ENCODE measurements at regions not wholly inside any gene's neighbourhood (a gene's known extent, or its start where the extent isn't known, plus 50 kb on each side); places are given as distances from the start of the nearest gene placed in this dataset.

GRCh38 chr1:244969355-244970235 is 105.3 kb upstream of the HNRNPU start:
- POLR2A ChIA-PET, result interaction anchor here (0.6 to 1.4 kb wide), 6 partner anchors 15 to 316 kb away, joined by 3 to 5 read pairs (median 4); partner anchors contain the start of gene HNRNPU
- intact Hi-C loops (cut with DNase I, micrococcal nuclease), result loop anchor here (1.0 to 10.0 kb wide), 14 partner anchors 50 to 1962 kb away; partner anchors contain the start of genes ADSS2 (in 1 of the 2), AHCTF1 (in 1 of the 2), AKT3 (in 1 of the 2) and CATSPERE (in 1 of the 2)
- H3K4me1 Mint-ChIP-seq, result peaks cover 15% of the 10 kb centered on the region
- H3K4me3 Mint-ChIP-seq, result peak overlapping the region; percentile 92
- DNase-seq (peak; percentile 75), ATAC-seq (peak; percentile 22)
- CTCF ChIA-PET, result interaction anchor here (0.6 to 1.2 kb wide), 8 partner anchors 20 to 366 kb away, joined by 3 to 5 read pairs (median 4); partner anchors contain the start of gene HNRNPU
- no peaks in the 10 kb centered on the region for H3K27me3 Mint-ChIP-seq
- H3K9me3 Mint-ChIP-seq (ENCODE audit: low read depth), result no peaks in the 10 kb centered on the region
- peak overlapping the region; percentile 95 for H3K27ac Mint-ChIP-seq
- no peaks in the 10 kb centered on the region for H3K36me3 Mint-ChIP-seq (ENCODE audit: low read depth)

- no peak for ATAC-seq
- ChIA-PET POLR2A (interaction anchor here (0.6 to 1.4 kb wide), 5 partner anchors 73 to 316 kb away, joined by 3 to 5 read pairs (median 4); partner anchors contain the start of gene HNRNPU), CTCF (interaction anchor here (0.7 to 1.2 kb wide), 6 partner anchors 20 to 112 kb away, joined by 3 to 5 read pairs (median 4); partner anchors contain the start of gene HNRNPU)
- peak overlapping the region; percentile 92 for H3K4me3 Mint-ChIP-seq
- H3K4me1 Mint-ChIP-seq, result peaks cover 22% of the 10 kb centered on the region
- H3K27me3 Mint-ChIP-seq, result no peaks in the 10 kb centered on the region
- H3K36me3 Mint-ChIP-seq (ENCODE audit: low read depth), result no peaks in the 10 kb centered on the region
- no peak for DNase-seq
- H3K9me3 Mint-ChIP-seq (ENCODE audit: low read depth), result no peaks in the 10 kb centered on the region
- no peak overlapping the region for H3K27ac Mint-ChIP-seq
- intact Hi-C loops (cut with DNase I, micrococcal nuclease), result loop anchor here in 1 of 2 experiments (1.0 kb wide), 1 partner anchor 50 kb away; no protein-coding TSS in a partner anchor
Observed at GRCh38 chr1:244968881-244969280, 104.5 kb upstream of the HNRNPU start.

GRCh38 chr1:244968471-244968871 is 104.1 kb upstream of the HNRNPU start:
- POLR2A ChIA-PET, result no interaction called here
- peaks cover 26% of the 10 kb centered on the region for H3K4me1 Mint-ChIP-seq
- H3K36me3 Mint-ChIP-seq (ENCODE audit: low read depth), result no peaks in the 10 kb centered on the region
- no peak overlapping the region for H3K4me3 Mint-ChIP-seq
- intact Hi-C loops (cut with DNase I, micrococcal nuclease), result no loop called here
- H3K27me3 Mint-ChIP-seq, result no peaks in the 10 kb centered on the region
- CTCF ChIA-PET, result no interaction called here
- no peak overlapping the region for H3K27ac Mint-ChIP-seq
- DNase-seq (no peak), ATAC-seq (no peak)
- H3K9me3 Mint-ChIP-seq (ENCODE audit: low read depth), result no peaks in the 10 kb centered on the region

GRCh38 chr1:244967159-244967558 is 102.8 kb upstream of the HNRNPU start:
- Mint-ChIP-seq H3K36me3 (ENCODE audit: low read depth) (no peaks in the 10 kb centered on the region), H3K27me3 (no peaks in the 10 kb centered on the region), H3K4me3 (no peak overlapping the region), H3K4me1 (peaks cover 28% of the 10 kb centered on the region), H3K27ac (no peak overlapping the region), H3K9me3 (ENCODE audit: low read depth) (no peaks in the 10 kb centered on the region)
- DNase-seq, result no peak
- ATAC-seq, result no peak
- ChIA-PET POLR2A (no interaction called here), CTCF (interaction anchor here (0.6 to 0.7 kb wide), 2 partner anchors 76 to 832 kb away, joined by 3 to 4 read pairs; no protein-coding TSS in a partner anchor)
- intact Hi-C loops (cut with DNase I, micrococcal nuclease), result no loop called here

- no peak overlapping the region for H3K4me3 Mint-ChIP-seq
- H3K36me3 Mint-ChIP-seq (ENCODE audit: low read depth), result no peaks in the 10 kb centered on the region
- no peaks in the 10 kb centered on the region for H3K9me3 Mint-ChIP-seq (ENCODE audit: low read depth)
- H3K27ac Mint-ChIP-seq, result no peak overlapping the region
- no peak for ATAC-seq
- no peak for DNase-seq
- POLR2A ChIA-PET, result no interaction called here
- intact Hi-C loops (cut with DNase I, micrococcal nuclease), result no loop called here
- CTCF ChIA-PET, result interaction anchor here (1.0 kb wide), 1 partner anchor 46 kb away, joined by 3 read pairs; no protein-coding TSS in a partner anchor
- no peaks in the 10 kb centered on the region for H3K27me3 Mint-ChIP-seq
- peaks cover 21% of the 10 kb centered on the region for H3K4me1 Mint-ChIP-seq
Observed at GRCh38 chr1:244965185-244966030, 101.1 kb upstream of the HNRNPU start.

DNA sequence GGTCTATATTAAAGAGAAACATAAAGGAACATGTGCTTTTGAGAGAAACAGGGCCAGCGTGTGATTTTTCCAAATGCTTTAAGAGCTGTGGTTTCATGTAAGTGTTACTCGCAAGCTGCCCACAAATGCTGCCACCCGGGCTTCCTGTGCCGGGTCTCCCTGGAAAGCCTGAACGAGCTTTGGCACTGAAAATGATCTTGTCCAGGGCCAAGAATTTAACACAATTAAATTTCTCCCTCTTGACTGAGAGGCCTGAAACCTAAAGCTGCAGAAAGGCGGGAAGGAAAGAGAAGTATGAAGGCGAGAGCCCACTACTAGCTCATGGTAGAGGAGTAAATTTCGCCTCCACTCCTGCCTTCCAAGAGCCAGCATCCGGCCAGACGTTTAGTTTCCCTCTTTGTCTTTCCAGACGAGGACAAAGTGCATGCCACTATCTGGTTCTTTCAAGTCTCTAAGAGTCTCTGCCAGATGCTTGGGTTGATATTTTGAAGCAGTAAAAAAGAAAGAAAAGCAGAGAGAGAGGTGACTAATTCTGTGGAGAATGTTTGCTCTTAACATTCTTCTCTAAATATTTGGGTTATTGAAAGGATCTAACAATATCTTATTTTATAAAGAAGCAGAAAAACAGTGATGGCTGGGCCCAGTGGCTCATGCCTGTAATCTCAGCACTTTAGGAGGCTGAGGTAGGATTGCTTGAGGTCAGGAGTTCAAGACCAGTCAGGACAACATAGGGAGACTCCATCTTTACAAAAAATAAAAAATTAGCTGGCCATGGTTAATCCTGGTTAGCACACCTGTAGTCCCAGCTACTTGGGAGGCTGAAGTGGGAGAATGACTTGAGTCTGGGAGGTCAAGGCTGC is 100.0 kb upstream of the HNRNPU start:
- ATAC-seq, result peak; percentile 38

DNA sequence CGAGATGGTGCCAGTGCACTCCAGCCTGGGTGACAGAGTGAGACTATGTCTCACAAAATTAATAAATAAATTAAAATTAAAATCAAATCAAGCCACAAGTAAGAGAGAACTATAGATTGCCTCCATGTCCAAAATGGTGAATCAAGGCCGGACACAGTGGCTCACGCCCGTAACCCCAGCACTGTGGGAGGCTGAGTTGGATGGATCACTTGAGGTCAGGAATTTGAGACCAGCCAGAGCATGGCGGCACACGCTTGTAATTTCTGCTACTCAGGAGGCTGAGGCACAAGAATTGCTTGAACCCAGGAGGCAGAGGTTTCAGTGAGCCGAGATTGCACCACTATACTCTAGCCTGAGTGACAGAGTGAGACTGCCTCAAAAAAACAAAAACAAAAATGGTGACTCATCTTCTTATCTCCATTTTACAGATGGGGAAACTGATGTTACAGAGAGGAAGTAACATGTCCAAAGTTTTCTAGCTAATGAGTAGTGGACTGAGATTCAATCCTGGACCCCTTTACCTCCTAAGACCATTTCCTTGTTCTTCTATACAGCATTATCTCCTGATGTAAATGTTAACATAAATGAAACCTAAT is 99.0 kb upstream of the HNRNPU start:
- ChIA-PET POLR2A (no interaction called here), CTCF (interaction anchor here (0.7 to 1.3 kb wide), 5 partner anchors 10 to 304 kb away, joined by 3 to 5 read pairs (median 3); no protein-coding TSS in a partner anchor)
- ATAC-seq, result peak; percentile 53
- no peak for DNase-seq
- H3K27me3 Mint-ChIP-seq, result no peaks in the 10 kb centered on the region
- H3K36me3 Mint-ChIP-seq (ENCODE audit: low read depth), result no peaks in the 10 kb centered on the region
- intact Hi-C loops (cut with DNase I, micrococcal nuclease), result no loop called here
- H3K27ac Mint-ChIP-seq, result peak overlapping the region; percentile 42
- H3K4me3 Mint-ChIP-seq, result no peak overlapping the region
- H3K9me3 Mint-ChIP-seq (ENCODE audit: low read depth), result no peaks in the 10 kb centered on the region
- H3K4me1 Mint-ChIP-seq, result peaks cover 14% of the 10 kb centered on the region

More for the DNA sequence above, 100.0 kb upstream of the HNRNPU start:
- ChIA-PET POLR2A (interaction anchor here (0.5 kb wide), 1 partner anchor 101 kb away, joined by 3 read pairs; no protein-coding TSS in a partner anchor), CTCF (interaction anchor here (0.7 to 1.3 kb wide), 7 partner anchors 9 to 305 kb away, joined by 3 to 5 read pairs (median 3); no protein-coding TSS in a partner anchor)
- intact Hi-C loops (cut with DNase I, micrococcal nuclease), result no loop called here
- H3K4me3 Mint-ChIP-seq, result peak overlapping the region; percentile 11
- H3K27ac Mint-ChIP-seq, result peak overlapping the region; percentile 42
- no peaks in the 10 kb centered on the region for H3K27me3 Mint-ChIP-seq
- peak; percentile 36 for DNase-seq
- peaks cover 19% of the 10 kb centered on the region for H3K4me1 Mint-ChIP-seq
- H3K36me3 Mint-ChIP-seq (ENCODE audit: low read depth), result no peaks in the 10 kb centered on the region
- H3K9me3 Mint-ChIP-seq (ENCODE audit: low read depth), result no peaks in the 10 kb centered on the region

DNA sequence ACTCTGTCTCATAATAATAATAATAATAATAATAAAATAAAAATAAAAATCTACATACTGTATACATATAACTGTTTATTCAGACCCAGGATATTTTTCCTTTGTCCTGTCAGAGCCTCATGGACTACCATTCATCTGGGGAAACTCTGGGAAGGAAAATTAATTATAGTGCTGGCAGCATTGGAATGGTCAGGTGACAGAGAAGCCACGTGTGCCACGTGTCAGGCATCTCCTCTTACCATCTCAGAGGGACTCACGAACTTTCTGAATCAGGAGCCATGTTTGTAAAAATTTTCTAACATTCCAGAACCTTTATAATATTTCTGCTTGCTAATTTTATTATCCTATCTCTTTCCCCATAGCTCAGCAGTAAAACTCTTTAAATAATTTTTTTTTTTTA is 97.8 kb upstream of the HNRNPU start:
- Mint-ChIP-seq H3K9me3 (ENCODE audit: low read depth) (no peaks in the 10 kb centered on the region), H3K27ac (no peak overlapping the region), H3K36me3 (ENCODE audit: low read depth) (no peaks in the 10 kb centered on the region), H3K4me3 (no peak overlapping the region), H3K4me1 (peaks cover 14% of the 10 kb centered on the region), H3K27me3 (no peaks in the 10 kb centered on the region)
- ATAC-seq (no peak), DNase-seq (no peak)
- ChIA-PET POLR2A (interaction anchor here (0.6 kb wide), 1 partner anchor 123 kb away, joined by 3 read pairs; no protein-coding TSS in a partner anchor), CTCF (no interaction called here)
- intact Hi-C loops (cut with DNase I, micrococcal nuclease), result no loop called here

- Mint-ChIP-seq H3K27me3 (no peaks in the 10 kb centered on the region), H3K4me3 (no peak overlapping the region), H3K36me3 (ENCODE audit: low read depth) (no peaks in the 10 kb centered on the region), H3K27ac (no peak overlapping the region), H3K4me1 (peaks cover 14% of the 10 kb centered on the region), H3K9me3 (ENCODE audit: low read depth) (no peaks in the 10 kb centered on the region)
- CTCF ChIA-PET, result interaction anchor here (0.9 kb wide), 1 partner anchor 82 kb away, joined by 3 read pairs; no protein-coding TSS in a partner anchor
- ATAC-seq (no peak), DNase-seq (no peak)
- intact Hi-C loops (cut with DNase I, micrococcal nuclease), result no loop called here
- POLR2A ChIA-PET, result no interaction called here
Observed at GRCh38 chr1:244960904-244961303, 96.6 kb upstream of the HNRNPU start.

DNA sequence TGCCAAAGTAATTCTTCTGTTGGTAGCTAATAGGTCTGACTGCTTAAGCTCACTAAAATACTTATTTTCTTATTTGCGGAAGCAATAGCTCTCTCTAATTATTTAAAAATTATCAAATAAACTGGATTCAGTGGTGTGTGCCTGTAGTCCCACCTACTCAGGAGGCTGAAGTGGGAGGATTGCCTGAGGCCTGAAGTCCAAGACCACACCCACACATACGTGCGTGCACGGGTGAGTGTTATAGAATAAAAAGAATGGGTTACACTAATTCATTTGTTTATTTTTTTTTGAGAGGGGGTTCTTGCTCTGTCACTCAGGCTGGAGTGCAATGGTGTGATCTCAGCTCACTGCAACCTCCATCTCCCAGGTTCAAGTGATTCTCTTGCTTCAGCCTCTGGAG is 94.2 kb upstream of the HNRNPU start:
- Mint-ChIP-seq H3K9me3 (ENCODE audit: low read depth) (no peaks in the 10 kb centered on the region), H3K27ac (no peak overlapping the region), H3K27me3 (no peaks in the 10 kb centered on the region), H3K4me1 (peaks cover 4% of the 10 kb centered on the region), H3K36me3 (ENCODE audit: low read depth) (no peaks in the 10 kb centered on the region), H3K4me3 (no peak overlapping the region)
- no peak for ATAC-seq
- DNase-seq, result no peak
- intact Hi-C loops (cut with DNase I, micrococcal nuclease), result no loop called here
- ChIA-PET POLR2A (no interaction called here), CTCF (interaction anchor here (0.6 kb wide), 1 partner anchor 116 kb away, joined by 3 read pairs; no protein-coding TSS in a partner anchor)

Measured in activated CD4-positive, alpha-beta T cell treated with anti-CD3 and anti-CD28 coated beads for 36 hours (primary cell).